ENCODE measurements at regions not wholly inside any gene's neighbourhood (a gene's known extent, or its start where the extent isn't known, plus 50 kb on each side); places are given as distances from the start of the nearest gene placed in this dataset.
"Not testable (repeated sequence)": the region's sequence is repeated elsewhere in the genome, so short reads cannot be mapped to it uniquely, and the experiment has no call there.

- DNase-seq (ENCODE audit: low spot score in 2 of 2); H3K36me3 Mint-ChIP-seq; H3K9me3 Mint-ChIP-seq; H3K27ac Mint-ChIP-seq; ATAC-seq: not testable (repeated sequence)
These were observed 848.6 kb downstream of the DIPK2A start for GRCh38 chr3:144820232-144820631.

- H3K36me3 Mint-ChIP-seq, result no peaks in the 10 kb centered on the region
These were observed 849.1 kb downstream of the DIPK2A start for GRCh38 chr3:144820726-144821125.

GRCh38 chr3:144821583-144821982 lies 850.0 kb downstream of the DIPK2A start:
- DNase-seq (ENCODE audit: low spot score in 2 of 2) (no peak), ATAC-seq (no peak)
- Mint-ChIP-seq H3K27ac (no peak overlapping the region), H3K9me3 (peaks cover 0 to 8% of the 10 kb centered on the region in 2 donors), H3K36me3 (no peaks in the 10 kb centered on the region)

More at GRCh38 chr3:144820726-144821125, 849.1 kb downstream of the DIPK2A start:
- Mint-ChIP-seq H3K27ac (no peak overlapping the region), H3K9me3 (peaks cover 0 to 8% of the 10 kb centered on the region in 2 donors)
- no peak for DNase-seq (ENCODE audit: low spot score in 2 of 2)
- no peak for ATAC-seq

- no peaks in the 10 kb centered on the region for H3K36me3 Mint-ChIP-seq
- H3K9me3 Mint-ChIP-seq, result peaks cover 0 to 4% of the 10 kb centered on the region in 2 donors
- DNase-seq (ENCODE audit: low spot score in 2 of 2) (no peak), ATAC-seq (no peak)
- H3K27ac Mint-ChIP-seq, result no peak overlapping the region
These were observed 851.0 kb downstream of the DIPK2A start for GRCh38 chr3:144822671-144823070.

- ATAC-seq (no peak), DNase-seq (ENCODE audit: low spot score in 2 of 2) (no peak)
- Mint-ChIP-seq H3K9me3 (peaks cover 9 to 13% of the 10 kb centered on the region in 2 donors), H3K36me3 (peaks cover 0 to 8% of the 10 kb centered on the region in 2 donors), H3K27ac (no peak overlapping the region)
These were observed 860.5 kb downstream of the DIPK2A start for GRCh38 chr3:144831955-144832716.

- Mint-ChIP-seq H3K36me3 (peaks cover 0 to 2% of the 10 kb centered on the region in 2 donors), H3K27ac (no peak overlapping the region), H3K9me3 (peaks cover 20% of the 10 kb centered on the region in 2 donors)
- DNase-seq (ENCODE audit: low spot score in 2 of 2) (no peak), ATAC-seq (no peak)
These were observed 868.4 kb downstream of the DIPK2A start for GRCh38 chr3:144839991-144840390.

GRCh38 chr3:144840866-144841265 lies 869.2 kb downstream of the DIPK2A start:
- no peak for DNase-seq (ENCODE audit: low spot score in 2 of 2)
- H3K36me3 Mint-ChIP-seq, result no peaks in the 10 kb centered on the region
- no peak for ATAC-seq
- no peak overlapping the region for H3K27ac Mint-ChIP-seq
- peaks cover 12 to 17% of the 10 kb centered on the region in 2 donors for H3K9me3 Mint-ChIP-seq

GRCh38 chr3:144843099-144843498 lies 871.5 kb downstream of the DIPK2A start:
- DNase-seq (ENCODE audit: low spot score in 2 of 2), result no peak
- no peak for ATAC-seq
- Mint-ChIP-seq H3K27ac (no peak overlapping the region), H3K9me3 (peaks cover 12 to 16% of the 10 kb centered on the region in 2 donors), H3K36me3 (no peaks in the 10 kb centered on the region)

- Mint-ChIP-seq H3K36me3 (no peaks in the 10 kb centered on the region), H3K9me3 (peaks cover 0 to 5% of the 10 kb centered on the region in 2 donors), H3K27ac (no peak overlapping the region)
- ATAC-seq (no peak), DNase-seq (ENCODE audit: low spot score in 2 of 2) (no peak)
These were observed 881.4 kb downstream of the DIPK2A start for GRCh38 chr3:144852999-144853398.

- not testable (repeated sequence) for DNase-seq (ENCODE audit: low spot score in 2 of 2); H3K9me3 Mint-ChIP-seq; H3K27ac Mint-ChIP-seq; H3K36me3 Mint-ChIP-seq; ATAC-seq
These were observed 882.4 kb downstream of the DIPK2A start for GRCh38 chr3:144854020-144854419.

GRCh38 chr3:144859161-144859560 lies 887.5 kb downstream of the DIPK2A start:
- ATAC-seq (no peak), DNase-seq (ENCODE audit: low spot score in 2 of 2) (no peak)
- H3K9me3 Mint-ChIP-seq, result no peaks in the 10 kb centered on the region
- no peaks in the 10 kb centered on the region for H3K36me3 Mint-ChIP-seq
- no peak overlapping the region for H3K27ac Mint-ChIP-seq

GRCh38 chr3:144864646-144865045 lies 893.0 kb downstream of the DIPK2A start:
- Mint-ChIP-seq H3K36me3 (no peaks in the 10 kb centered on the region), H3K27ac (no peak overlapping the region), H3K9me3 (peaks cover 0 to 8% of the 10 kb centered on the region in 2 donors)
- DNase-seq (ENCODE audit: low spot score in 2 of 2) (no peak), ATAC-seq (no peak)

GRCh38 chr3:144865948-144866347 lies 894.3 kb downstream of the DIPK2A start:
- H3K36me3 Mint-ChIP-seq, result no peaks in the 10 kb centered on the region
- DNase-seq (ENCODE audit: low spot score in 2 of 2) (no peak), ATAC-seq (no peak)
- no peak overlapping the region for H3K27ac Mint-ChIP-seq
- peaks cover 0 to 15% of the 10 kb centered on the region in 2 donors for H3K9me3 Mint-ChIP-seq

- DNase-seq (ENCODE audit: low spot score in 2 of 2) (no peak), ATAC-seq (no peak)
- no peak overlapping the region for H3K27ac Mint-ChIP-seq
- no peaks in the 10 kb centered on the region for H3K36me3 Mint-ChIP-seq
- peaks cover 0 to 15% of the 10 kb centered on the region in 2 donors for H3K9me3 Mint-ChIP-seq
These were observed 894.9 kb downstream of the DIPK2A start for GRCh38 chr3:144866476-144866875.

GRCh38 chr3:144868506-144868905 lies 896.9 kb downstream of the DIPK2A start:
- no peak for ATAC-seq
- H3K27ac Mint-ChIP-seq, result no peak overlapping the region
- no peak for DNase-seq (ENCODE audit: low spot score in 2 of 2)
- H3K36me3 Mint-ChIP-seq, result no peaks in the 10 kb centered on the region
- H3K9me3 Mint-ChIP-seq, result peaks cover 0 to 15% of the 10 kb centered on the region in 2 donors

- DNase-seq (ENCODE audit: low spot score in 2 of 2), result no peak
- H3K27ac Mint-ChIP-seq, result no peak overlapping the region
- H3K9me3 Mint-ChIP-seq, result peaks cover 0 to 14% of the 10 kb centered on the region in 2 donors
- no peak for ATAC-seq
- H3K36me3 Mint-ChIP-seq, result no peaks in the 10 kb centered on the region
These were observed 901.4 kb downstream of the DIPK2A start for GRCh38 chr3:144873066-144873465.

- ATAC-seq (no peak), DNase-seq (ENCODE audit: low spot score in 2 of 2) (no peak)
- H3K9me3 Mint-ChIP-seq, result peaks cover 0 to 5% of the 10 kb centered on the region in 2 donors
- no peaks in the 10 kb centered on the region for H3K36me3 Mint-ChIP-seq
- no peak overlapping the region for H3K27ac Mint-ChIP-seq
These were observed 903.6 kb downstream of the DIPK2A start for GRCh38 chr3:144875211-144875610.

- no peak for DNase-seq (ENCODE audit: low spot score in 2 of 2)
- Mint-ChIP-seq H3K9me3 (peaks cover 0 to 3% of the 10 kb centered on the region in 2 donors), H3K27ac (no peak overlapping the region), H3K36me3 (no peaks in the 10 kb centered on the region)
- no peak for ATAC-seq
These were observed 905.7 kb downstream of the DIPK2A start for GRCh38 chr3:144877356-144877755.

Data from activated naive CD4-positive, alpha-beta T cell treated with anti-CD3 and anti-CD28 coated beads, Interleukin-2, amount 50 U/mL, for 72 hours (primary cell).